NCI-H2171 (cell line): ENCODE measurements at regions not wholly inside any gene's neighbourhood (a gene's known extent, or its start where the extent isn't known, plus 50 kb on each side); places are given as distances from the start of the nearest gene placed in this dataset.

Experiments used
- DNase-seq: peaks from one replicate; lab custom pipeline; 2025; lab: John Stamatoyannopoulos, UW

GRCh38 chr1:116262995-116263385, 110.1 kb upstream of the ATP1A1 start:
- DNase-seq: no peak

- no peak for DNase-seq
Observed at GRCh38 chr1:116265931-116266863, 106.8 kb upstream of the ATP1A1 start.

GRCh38 chr1:116266864-116267212, 106.2 kb upstream of the ATP1A1 start:
- DNase-seq: no peak

GRCh38 chr1:116268211-116268610, 104.8 kb upstream of the ATP1A1 start:
- DNase-seq: peak; percentile 42

GRCh38 chr1:116270316-116271057, 102.6 kb upstream of the ATP1A1 start:
- no peak for DNase-seq

GRCh38 chr1:116273042-116273783, 99.8 kb upstream of the ATP1A1 start:
- DNase-seq: peak; percentile 68

GRCh38 chr1:116276532-116276931, 96.5 kb upstream of the ATP1A1 start:
- DNase-seq: no peak

- no peak for DNase-seq
Observed at GRCh38 chr1:116277840-116278540, 95.1 kb upstream of the ATP1A1 start.

GRCh38 chr1:116278541-116278866, 94.5 kb upstream of the ATP1A1 start:
- no peak for DNase-seq

- DNase-seq: no peak
Observed at GRCh38 chr1:116279715-116280114, 93.3 kb upstream of the ATP1A1 start.

GRCh38 chr1:116284819-116285390, 88.1 kb upstream of the ATP1A1 start:
- no peak for DNase-seq

GRCh38 chr1:116286541-116286971, 86.5 kb upstream of the ATP1A1 start:
- DNase-seq: no peak

GRCh38 chr1:116287341-116288200, 85.5 kb upstream of the ATP1A1 start:
- no peak for DNase-seq

GRCh38 chr1:116288201-116288598, 84.8 kb upstream of the ATP1A1 start:
- no peak for DNase-seq

- DNase-seq: no peak
Observed at GRCh38 chr1:116289193-116289592, 83.9 kb upstream of the ATP1A1 start.

GRCh38 chr1:116290085-116290705, 82.8 kb upstream of the ATP1A1 start:
- no peak for DNase-seq

GRCh38 chr1:116291024-116291423, 82.0 kb upstream of the ATP1A1 start:
- no peak for DNase-seq

GRCh38 chr1:116292929-116293725, 79.9 kb upstream of the ATP1A1 start:
- DNase-seq: no peak

GRCh38 chr1:116297495-116298212, 75.4 kb upstream of the ATP1A1 start:
- no peak for DNase-seq
